ENCODE measurements at regions not wholly inside any gene's neighbourhood (a gene's known extent, or its start where the extent isn't known, plus 50 kb on each side); places are given as distances from the start of the nearest gene placed in this dataset.

GRCh38 chr12:125473501-125473900 is 408.3 kb downstream of the AACS start:
- TF ChIP-seq, protein P1, sequence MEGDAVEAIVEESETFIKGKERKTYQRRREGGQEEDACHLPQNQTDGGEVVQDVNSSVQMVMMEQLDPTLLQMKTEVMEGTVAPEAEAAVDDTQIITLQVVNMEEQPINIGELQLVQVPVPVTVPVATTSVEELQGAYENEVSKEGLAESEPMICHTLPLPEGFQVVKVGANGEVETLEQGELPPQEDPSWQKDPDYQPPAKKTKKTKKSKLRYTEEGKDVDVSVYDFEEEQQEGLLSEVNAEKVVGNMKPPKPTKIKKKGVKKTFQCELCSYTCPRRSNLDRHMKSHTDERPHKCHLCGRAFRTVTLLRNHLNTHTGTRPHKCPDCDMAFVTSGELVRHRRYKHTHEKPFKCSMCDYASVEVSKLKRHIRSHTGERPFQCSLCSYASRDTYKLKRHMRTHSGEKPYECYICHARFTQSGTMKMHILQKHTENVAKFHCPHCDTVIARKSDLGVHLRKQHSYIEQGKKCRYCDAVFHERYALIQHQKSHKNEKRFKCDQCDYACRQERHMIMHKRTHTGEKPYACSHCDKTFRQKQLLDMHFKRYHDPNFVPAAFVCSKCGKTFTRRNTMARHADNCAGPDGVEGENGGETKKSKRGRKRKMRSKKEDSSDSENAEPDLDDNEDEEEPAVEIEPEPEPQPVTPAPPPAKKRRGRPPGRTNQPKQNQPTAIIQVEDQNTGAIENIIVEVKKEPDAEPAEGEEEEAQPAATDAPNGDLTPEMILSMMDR (conservative IDR thresholded peaks at IDR 0.05; ENCODE audit: low read depth, low read length) = no peak
- no peak overlapping the region for H3K4me3 ChIP-seq (ENCODE audit: low read depth, low read length)
- DNase-seq (ENCODE audit: low read depth) = no peak

DNA sequence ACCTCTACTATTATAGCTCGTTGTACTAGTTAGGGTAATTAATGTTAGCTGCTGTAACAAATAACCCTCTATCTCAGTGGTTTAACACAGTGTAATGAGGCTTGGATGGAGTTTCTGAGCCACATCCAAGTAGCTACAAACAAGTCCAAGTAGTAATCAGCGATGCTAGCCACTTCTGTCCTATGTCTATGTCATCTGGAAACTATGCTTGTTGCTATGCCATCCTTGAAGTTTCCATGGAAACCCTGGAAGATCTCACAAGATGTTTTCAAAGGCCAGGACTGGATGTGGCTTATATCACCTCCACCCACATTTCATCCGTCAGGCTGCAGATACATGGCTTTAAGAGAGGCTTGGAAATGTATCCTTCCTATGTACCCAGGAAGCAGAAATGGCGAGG is 422.1 kb downstream of the AACS start:
- no peak for DNase-seq (ENCODE audit: low read depth)
- no peak overlapping the region for H3K4me3 ChIP-seq (ENCODE audit: low read depth, low read length)
- TF ChIP-seq, protein P1 (conservative IDR thresholded peaks at IDR 0.05; ENCODE audit: low read depth, low read length) = no peak

GRCh38 chr12:125491553-125491952 is 426.3 kb downstream of the AACS start:
- DNase-seq (ENCODE audit: low read depth) = no peak
- TF ChIP-seq, protein P1 (conservative IDR thresholded peaks at IDR 0.05; ENCODE audit: low read depth, low read length) = no peak
- no peak overlapping the region for H3K4me3 ChIP-seq (ENCODE audit: low read depth, low read length)

DNA sequence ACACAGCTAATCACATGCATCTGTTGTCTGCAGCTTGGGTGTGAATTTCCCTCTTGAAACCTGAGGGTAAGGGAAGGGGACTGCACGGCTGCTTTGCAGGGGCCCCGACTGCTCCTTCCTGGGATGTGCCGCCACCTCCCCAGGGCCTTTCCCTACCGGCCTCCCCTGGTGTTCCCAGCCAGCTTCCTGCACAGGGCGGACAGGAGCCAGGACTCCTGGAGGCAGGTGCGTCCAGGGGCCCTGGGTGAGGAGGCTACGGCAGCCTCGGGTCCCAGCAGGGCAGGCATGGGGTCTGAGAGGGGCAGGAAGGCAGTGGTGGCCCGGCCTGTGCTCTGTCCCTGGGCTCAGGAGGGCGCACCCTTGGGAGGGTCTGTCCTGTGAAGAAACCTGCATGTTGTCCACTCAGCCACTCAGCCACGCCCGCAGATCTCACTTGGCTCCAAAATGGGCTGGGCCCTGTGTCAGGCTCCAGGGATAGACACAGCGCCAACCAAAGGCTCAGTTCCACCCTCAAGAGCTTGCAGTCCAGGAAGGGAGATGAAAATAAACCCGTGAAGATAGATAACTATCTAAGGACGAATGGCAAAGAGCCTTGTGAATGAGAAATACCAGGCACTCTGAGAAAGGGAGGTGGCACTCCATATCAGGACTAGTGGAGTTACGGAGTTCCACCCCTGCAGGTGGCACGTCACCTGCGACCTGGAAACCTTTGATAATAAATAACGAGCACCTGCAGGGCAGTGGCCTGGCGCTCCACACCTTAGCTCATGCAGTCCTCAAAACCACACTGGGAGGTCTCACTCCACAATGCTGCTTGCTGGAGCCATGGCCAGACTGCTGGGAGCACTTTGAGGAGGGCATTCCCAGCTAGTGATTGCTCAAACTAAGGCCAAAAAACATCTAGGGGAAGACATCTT is 427.4 kb downstream of the AACS start:
- TF ChIP-seq, protein P1 (conservative IDR thresholded peaks at IDR 0.05; ENCODE audit: low read depth, low read length) = no peak
- H3K4me3 ChIP-seq (ENCODE audit: low read depth, low read length) = no peak overlapping the region
- DNase-seq (ENCODE audit: low read depth) = no peak

- TF ChIP-seq, protein P1 (conservative IDR thresholded peaks at IDR 0.05; ENCODE audit: low read depth, low read length) = no peak
- no peak overlapping the region for H3K4me3 ChIP-seq (ENCODE audit: low read depth, low read length)
- no peak for DNase-seq (ENCODE audit: low read depth)
These were observed 428.6 kb downstream of the AACS start for GRCh38 chr12:125493704-125494308.

DNA sequence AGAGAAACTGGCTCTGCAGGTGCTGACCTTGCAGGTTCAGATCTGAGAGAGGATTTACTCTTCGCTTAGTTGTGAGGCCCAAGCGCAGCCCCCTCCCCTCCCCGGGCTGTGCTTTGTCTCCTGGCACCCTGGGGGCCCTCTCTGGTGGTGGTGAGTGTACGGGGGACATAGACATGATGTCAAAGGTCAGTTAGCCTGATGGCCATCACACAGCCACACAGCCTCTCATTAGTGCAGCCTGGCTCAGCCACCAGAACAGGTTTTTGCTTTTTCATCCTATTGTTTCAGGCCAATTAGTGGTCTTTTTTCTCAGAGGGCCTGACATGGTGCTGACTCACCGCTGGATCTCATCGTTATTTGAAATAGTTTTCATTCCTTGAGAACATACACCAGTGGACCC is 437.9 kb downstream of the AACS start:
- H3K4me3 ChIP-seq (ENCODE audit: low read depth, low read length) = no peak overlapping the region
- TF ChIP-seq, protein P1 (conservative IDR thresholded peaks at IDR 0.05; ENCODE audit: low read depth, low read length) = no peak
- DNase-seq (ENCODE audit: low read depth) = no peak
